SH-SY5Y (cell line): ENCODE measurements at regions not wholly inside any gene's neighbourhood (a gene's known extent, or its start where the extent isn't known, plus 50 kb on each side); places are given as distances from the start of the nearest gene placed in this dataset.

ENCODE experiments used
- GATA2 ChIP-seq: IDR thresholded peaks from 2 replicates; pipeline ENCODE4 v1.6.1; 2011; ENCODE audit warnings: mild to moderate bottlenecking, low read depth, low read length
- GATA3 ChIP-seq: IDR thresholded peaks from 2 replicates; pipeline ENCODE4 v1.6.1; 2011; ENCODE audit warnings: low read depth, mild to moderate bottlenecking, low read length, moderate library complexity

DNA sequence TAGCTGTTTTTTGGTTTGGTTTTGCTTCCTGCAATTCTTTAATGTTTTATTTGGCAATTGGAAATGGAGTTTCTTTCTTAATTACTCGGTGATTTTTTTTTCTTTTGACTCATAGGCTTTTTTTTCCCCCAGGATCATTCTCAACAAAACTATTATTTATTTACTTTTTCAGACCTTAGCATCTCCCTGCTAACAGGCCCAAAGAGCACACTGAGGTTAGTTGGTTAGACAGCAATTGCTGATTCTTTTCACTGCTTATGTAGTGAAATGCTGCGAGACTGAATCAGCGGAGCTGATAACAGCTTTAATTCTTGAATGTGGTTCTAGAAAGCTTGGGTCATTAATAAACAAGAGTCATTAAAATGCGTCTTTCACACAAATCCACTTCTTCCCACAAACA lies 79.1 kb upstream of the ZFP64 start:
- TF ChIP-seq GATA2 (no peak), GATA3 (no peak)
